LoVo (cell line): ENCODE measurements at regions not wholly inside any gene's neighbourhood (a gene's known extent, or its start where the extent isn't known, plus 50 kb on each side); places are given as distances from the start of the nearest gene placed in this dataset.

Experiments used
- DNase-seq: peaks from one replicate; pipeline ENCODE4 v3.0.0-alpha.2; 2016; ENCODE audit warnings: low spot score

- no peak for DNase-seq
These were observed 387.7 kb downstream of the TMEM135 start for GRCh38 chr11:87425391-87425790.

GRCh38 chr11:87423161-87423560, 385.4 kb downstream of the TMEM135 start:
- DNase-seq = no peak

- no peak for DNase-seq
These were observed 384.8 kb downstream of the TMEM135 start for GRCh38 chr11:87422566-87422965.

- peak; percentile 76 for DNase-seq
These were observed 383.7 kb downstream of the TMEM135 start for GRCh38 chr11:87421422-87421821.

- no peak for DNase-seq
These were observed 380.2 kb downstream of the TMEM135 start for GRCh38 chr11:87417951-87418350.

- DNase-seq = no peak
These were observed 368.1 kb downstream of the TMEM135 start for GRCh38 chr11:87405843-87406242.

- no peak for DNase-seq
These were observed 367.6 kb downstream of the TMEM135 start for GRCh38 chr11:87405356-87405755.

- DNase-seq = no peak
These were observed 363.9 kb downstream of the TMEM135 start for GRCh38 chr11:87401653-87402052.

- DNase-seq = no peak
These were observed 361.6 kb downstream of the TMEM135 start for GRCh38 chr11:87399341-87399740.

- no peak for DNase-seq
These were observed 361.2 kb downstream of the TMEM135 start for GRCh38 chr11:87398931-87399330.

- no peak for DNase-seq
These were observed 359.5 kb downstream of the TMEM135 start for GRCh38 chr11:87397011-87397865.

- no peak for DNase-seq
These were observed 357.2 kb downstream of the TMEM135 start for GRCh38 chr11:87394924-87395323.

- DNase-seq = no peak
These were observed 354.9 kb downstream of the TMEM135 start for GRCh38 chr11:87392665-87393064.

- no peak for DNase-seq
These were observed 353.8 kb downstream of the TMEM135 start for GRCh38 chr11:87391496-87391895.

- no peak for DNase-seq
These were observed 346.5 kb downstream of the TMEM135 start for GRCh38 chr11:87384078-87384729.

GRCh38 chr11:87374038-87374807, 336.5 kb downstream of the TMEM135 start:
- peak; percentile 33 for DNase-seq
